NT2/D1 (cell line): ENCODE measurements at regions not wholly inside any gene's neighbourhood (a gene's known extent, or its start where the extent isn't known, plus 50 kb on each side); places are given as distances from the start of the nearest gene placed in this dataset.

Experiments
- YY1 ChIP-seq: IDR thresholded peaks from 2 replicates; pipeline ENCODE4 v1.6.1; 2011; ENCODE audit not compliant: insufficient read length, insufficient read depth
- ZNF274 ChIP-seq: IDR thresholded peaks from 2 replicates; pipeline ENCODE4 v1.6.1; 2011; ENCODE audit warnings: mild to moderate bottlenecking, low read depth, low read length

GRCh38 chr1:47693115-47693514 lies 255.3 kb downstream of the FOXD2 start:
- no peak for TF ChIP-seq YY1
- no peak for TF ChIP-seq ZNF274
